Stimulated activated CD8-positive, alpha-beta memory T cell treated with anti-CD3 and anti-CD28 coated beads, Interleukin-15, amount 100 ng/mL, for 24 hours (primary cell): ENCODE measurements at regions not wholly inside any gene's neighbourhood (a gene's known extent, or its start where the extent isn't known, plus 50 kb on each side); places are given as distances from the start of the nearest gene placed in this dataset.

Experiments
- DNase-seq: peaks from one replicate; pipeline ENCODE4 v3.0.0-alpha.2; 2020; ENCODE audit warnings: low read depth

- no peak for DNase-seq
These were observed 264.0 kb downstream of the PIK3R1 start for GRCh38 chr5:68479524-68479923.

GRCh38 chr5:68480335-68480940 lies 264.9 kb downstream of the PIK3R1 start:
- no peak for DNase-seq

- DNase-seq, result no peak
These were observed 266.6 kb downstream of the PIK3R1 start for GRCh38 chr5:68482199-68482598.

GRCh38 chr5:68484307-68485068 lies 268.9 kb downstream of the PIK3R1 start:
- no peak for DNase-seq

- DNase-seq, result no peak
These were observed 274.0 kb downstream of the PIK3R1 start for GRCh38 chr5:68489556-68489955.

GRCh38 chr5:68490406-68490805 lies 274.9 kb downstream of the PIK3R1 start:
- DNase-seq, result no peak

- DNase-seq, result no peak
These were observed 279.2 kb downstream of the PIK3R1 start for GRCh38 chr5:68494771-68495170.

- no peak for DNase-seq
These were observed 284.4 kb downstream of the PIK3R1 start for GRCh38 chr5:68499987-68500386.

GRCh38 chr5:68500813-68501212 lies 285.3 kb downstream of the PIK3R1 start:
- DNase-seq, result no peak

GRCh38 chr5:68502531-68502930 lies 287.0 kb downstream of the PIK3R1 start:
- DNase-seq, result no peak

GRCh38 chr5:68504306-68504705 lies 288.8 kb downstream of the PIK3R1 start:
- no peak for DNase-seq

GRCh38 chr5:68505917-68506860 lies 290.6 kb downstream of the PIK3R1 start:
- DNase-seq, result no peak

GRCh38 chr5:68515514-68515913 lies 300.0 kb downstream of the PIK3R1 start:
- DNase-seq, result no peak

- no peak for DNase-seq
These were observed 302.7 kb downstream of the PIK3R1 start for GRCh38 chr5:68518286-68518685.

- no peak for DNase-seq
These were observed 303.6 kb downstream of the PIK3R1 start for GRCh38 chr5:68519143-68519542.

GRCh38 chr5:68521776-68522175 lies 306.2 kb downstream of the PIK3R1 start:
- DNase-seq, result no peak

- no peak for DNase-seq
These were observed 307.3 kb downstream of the PIK3R1 start for GRCh38 chr5:68522863-68523262.

- DNase-seq, result no peak
These were observed 313.3 kb downstream of the PIK3R1 start for GRCh38 chr5:68528821-68529273.

- DNase-seq, result no peak
These were observed 314.0 kb downstream of the PIK3R1 start for GRCh38 chr5:68529581-68529980.

GRCh38 chr5:68531970-68532369 lies 316.4 kb downstream of the PIK3R1 start:
- DNase-seq, result no peak

- DNase-seq, result no peak
These were observed 317.5 kb downstream of the PIK3R1 start for GRCh38 chr5:68533051-68533450.

- DNase-seq, result no peak
These were observed 318.1 kb downstream of the PIK3R1 start for GRCh38 chr5:68533571-68534084.
